Prostate gland (tissue), 2 donors: ENCODE measurements at regions not wholly inside any gene's neighbourhood (a gene's known extent, or its start where the extent isn't known, plus 50 kb on each side); places are given as distances from the start of the nearest gene placed in this dataset.

Experiments
- DNase-seq: peaks from one replicate; pipeline ENCODE4 v3.0.0-alpha.2; 2019; ENCODE audit warnings: low spot score
- H3K27ac ChIP-seq, 2 donors: fragments of 200-600 bp; sonication (generic); 2 replicates each; pipeline ENCODE4 v1.5.1; 2017 to 2019
- H3K27me3 ChIP-seq: fragments of 200-600 bp; sonication (generic); replicated peaks from 2 replicates; pipeline ENCODE4 v1.5.1; 2019; ENCODE audit not compliant: insufficient read depth
- H3K36me3 ChIP-seq, 2 donors: fragments of 200-600 bp; sonication (generic); 1 replicate in 1 of 2; 2 replicates in 1 of 2; pipeline versions ENCODE4 v1.5.1 to v1.8.1; 2017 to 2019
- H3K4me1 ChIP-seq: fragments of 200-600 bp; sonication (generic); replicated peaks from 2 replicates; pipeline ENCODE4 v1.5.1; 2019
- H3K4me3 ChIP-seq, 2 donors: fragments of 200-600 bp; sonication (generic); 2 replicates each; pipeline ENCODE4 v1.5.1; 2017 to 2019
- H3K9me3 ChIP-seq: fragments of 200-600 bp; sonication (generic); 2 replicates; pipeline ENCODE4 v1.5.1; 2017
- CTCF ChIP-seq, 4 experiments: fragments of 200-600 bp in 2 of 4; fragments of 450-650 bp in 2 of 4; sonication (generic) in 2 of 4; IDR thresholded peaks; 1 replicate in 3 of 4; 2 replicates in 1 of 4; pipeline ENCODE4 v1.5.1; 2016 to 2019; ENCODE audit warnings: antibody characterized with exemption in 4 of 4, mild to moderate bottlenecking in 2 of 4, moderate library complexity in 2 of 4
- POLR2A ChIP-seq: fragments of 450-650 bp; IDR thresholded peaks from one replicate; pipeline ENCODE4 v1.6.1; 2016; ENCODE audit warnings: antibody characterized with exemption, mild to moderate bottlenecking
- POLR2AphosphoS5 ChIP-seq: sonication (generic); formaldehyde crosslinking; IDR thresholded peaks from one replicate; pipeline ENCODE4 v1.6.1; 2017; ENCODE audit warnings: antibody characterized with exemption
- WGBS: methylation state at CpG from one replicate; pipeline ENCODE4 v1.1.5; 2018; 5-methylcytosine and 5-hydroxymethylcytosine counted together
- intact Hi-C: fragments of 100-400 bp; cut with DNase I; formaldehyde crosslinking; loops from one replicate; pipeline ENCODE4 v1.14.2; 2022

GRCh38 chr3:66583424-66584040 lies 82.7 kb upstream of the LRIG1 start:
- intact Hi-C loops: no loop called here
- H3K4me3 ChIP-seq: no peak overlapping the region
- H3K27me3 ChIP-seq: no peaks in the 10 kb centered on the region
- no peaks in the 10 kb centered on the region for H3K9me3 ChIP-seq
- no peak for TF ChIP-seq POLR2A
- TF ChIP-seq CTCF (IDR thresholded peaks at IDR 0.05): no peak
- no peak for TF ChIP-seq POLR2AphosphoS5
- 87% methylated on average over 4 of the region's 4 CpGs for WGBS
- no peaks in the 10 kb centered on the region for H3K36me3 ChIP-seq
- no peak for DNase-seq
- H3K4me1 ChIP-seq: no peaks in the 10 kb centered on the region
- H3K27ac ChIP-seq: no peak overlapping the region

- no peaks in the 10 kb centered on the region for H3K27me3 ChIP-seq
- no peak for DNase-seq
- H3K36me3 ChIP-seq: no peaks in the 10 kb centered on the region
- WGBS: 78% methylated on average over 1 of the region's 1 CpG
- intact Hi-C loops: no loop called here
- no peaks in the 10 kb centered on the region for H3K9me3 ChIP-seq
- H3K4me3 ChIP-seq: no peak overlapping the region
- H3K4me1 ChIP-seq: no peaks in the 10 kb centered on the region
- TF ChIP-seq POLR2AphosphoS5 (no peak), POLR2A (no peak), CTCF (IDR thresholded peaks at IDR 0.05) (no peak)
- H3K27ac ChIP-seq: no peak overlapping the region
These were observed 84.8 kb upstream of the LRIG1 start for GRCh38 chr3:66585520-66586095.

GRCh38 chr3:66586853-66587252 lies 86.0 kb upstream of the LRIG1 start:
- no peaks in the 10 kb centered on the region for H3K27me3 ChIP-seq
- intact Hi-C loops: no loop called here
- no peaks in the 10 kb centered on the region for H3K9me3 ChIP-seq
- no peaks in the 10 kb centered on the region for H3K4me1 ChIP-seq
- DNase-seq: no peak
- no peak for TF ChIP-seq POLR2AphosphoS5
- no peak overlapping the region for H3K4me3 ChIP-seq
- no peak overlapping the region for H3K27ac ChIP-seq
- WGBS: 82% methylated on average over 3 of the region's 3 CpGs
- no peaks in the 10 kb centered on the region for H3K36me3 ChIP-seq

GRCh38 chr3:66588340-66588847 lies 87.6 kb upstream of the LRIG1 start:
- no peaks in the 10 kb centered on the region for H3K36me3 ChIP-seq
- TF ChIP-seq POLR2AphosphoS5 (no peak), CTCF (IDR thresholded peaks at IDR 0.05) (no peak), POLR2A (no peak)
- no peaks in the 10 kb centered on the region for H3K4me1 ChIP-seq
- intact Hi-C loops: no loop called here
- H3K27me3 ChIP-seq: no peaks in the 10 kb centered on the region
- WGBS: 82% methylated on average over 3 of the region's 3 CpGs
- no peak overlapping the region for H3K27ac ChIP-seq
- no peak overlapping the region for H3K4me3 ChIP-seq
- H3K9me3 ChIP-seq: no peaks in the 10 kb centered on the region
- DNase-seq: no peak

- Histone ChIP-seq H3K27me3 (no peaks in the 10 kb centered on the region), H3K4me3 (no peak overlapping the region), H3K9me3 (no peaks in the 10 kb centered on the region), H3K27ac (no peak overlapping the region), H3K4me1 (peaks cover 5% of the 10 kb centered on the region), H3K36me3 (no peaks in the 10 kb centered on the region)
- no peak for TF ChIP-seq POLR2A
- TF ChIP-seq POLR2AphosphoS5: no peak
- TF ChIP-seq CTCF (IDR thresholded peaks at IDR 0.05): no peak
- DNase-seq: no peak
- 73% methylated on average over 6 of the region's 6 CpGs for WGBS
- intact Hi-C loops: no loop called here
These were observed 91.4 kb upstream of the LRIG1 start for GRCh38 chr3:66592016-66592761.
